Thoracic aorta (tissue), 2 donors: ENCODE measurements at regions not wholly inside any gene's neighbourhood (a gene's known extent, or its start where the extent isn't known, plus 50 kb on each side); places are given as distances from the start of the nearest gene placed in this dataset.

Source experiments
- ATAC-seq: fragments of 150-250 bp; one replicate; pipeline ENCODE4 v1.8.0; 2017; ENCODE audit warnings: low read depth; ENCODE audit not compliant: insufficient number of reproducible peaks, low FRiP score
- DNase-seq: peaks from one replicate; pipeline ENCODE4 v3.0.0-alpha.2; 2020; ENCODE audit warnings: low spot score
- H3K27ac ChIP-seq, 2 donors: fragments of 200-600 bp; sonication (generic); 1 replicate in 1 of 2; 2 replicates in 1 of 2; pipeline ENCODE4 v1.5.1; 2016; ENCODE audit warnings: mild to moderate bottlenecking in 2 of 2, moderate library complexity in 2 of 2
- H3K27me3 ChIP-seq: fragments of 200-600 bp; sonication (generic); replicated peaks from 2 replicates; pipeline ENCODE4 v1.6.0; 2016; ENCODE audit warnings: mild to moderate bottlenecking; ENCODE audit not compliant: insufficient read depth
- H3K36me3 ChIP-seq: fragments of 200-600 bp; sonication (generic); one replicate; pipeline ENCODE4 v1.5.1; 2016
- H3K4me1 ChIP-seq, 2 donors: fragments of 200-600 bp; sonication (generic); 1 replicate in 1 of 2; 2 replicates in 1 of 2; pipeline versions ENCODE4 v1.5.1 to v1.6.0; 2016; ENCODE audit warnings: low read depth in 2 of 2, mild to moderate bottlenecking in 1 of 2; ENCODE audit not compliant: control insufficient read depth in 1 of 2
- H3K4me3 ChIP-seq: fragments of 200-600 bp; sonication (generic); 2 replicates; pipeline ENCODE4 v1.5.1; 2016; ENCODE audit warnings: mild to moderate bottlenecking
- H3K9me3 ChIP-seq: fragments of 200-600 bp; sonication (generic); 2 replicates; pipeline ENCODE4 v1.5.1; 2016
- CTCF ChIP-seq: fragments of 200-600 bp; sonication (generic); IDR thresholded peaks from one replicate; pipeline ENCODE4 v1.5.1; 2019; ENCODE audit warnings: antibody characterized with exemption

DNA sequence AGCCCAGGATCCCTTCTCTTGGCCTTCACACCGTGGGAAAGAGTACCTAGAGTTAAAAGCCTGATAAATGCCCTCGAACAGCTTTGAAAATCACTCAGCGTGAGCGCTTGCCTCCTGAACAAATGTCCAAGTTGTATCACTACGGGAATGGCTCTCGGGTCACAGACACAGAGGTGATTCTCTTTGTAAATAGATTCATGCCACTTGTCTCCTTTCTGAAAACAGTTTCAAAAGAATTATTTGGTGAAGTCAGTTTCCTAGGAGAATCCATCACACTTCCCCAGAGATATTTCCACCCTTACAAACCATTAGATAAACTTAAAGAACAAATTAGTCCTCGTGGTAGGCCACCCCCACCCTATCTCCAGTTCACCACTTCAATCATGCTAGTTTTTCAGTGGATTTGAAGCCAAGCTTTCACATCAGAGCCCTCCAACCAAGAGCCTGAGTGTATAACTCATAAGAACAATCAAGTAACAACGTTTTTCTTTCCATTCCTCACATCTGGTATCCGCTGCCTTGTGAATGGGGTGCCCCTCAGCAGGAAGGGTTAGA lies 132.9 kb downstream of the SLC30A10 start:
- H3K4me1 ChIP-seq: no peaks in the 10 kb centered on the region
- no peaks in the 10 kb centered on the region for H3K9me3 ChIP-seq
- no peaks in the 10 kb centered on the region for H3K36me3 ChIP-seq
- H3K4me3 ChIP-seq: no peak overlapping the region
- no peak overlapping the region for H3K27ac ChIP-seq
- ATAC-seq (no peak), DNase-seq (no peak)
- H3K27me3 ChIP-seq: no peaks in the 10 kb centered on the region
- TF ChIP-seq CTCF: no peak

DNA sequence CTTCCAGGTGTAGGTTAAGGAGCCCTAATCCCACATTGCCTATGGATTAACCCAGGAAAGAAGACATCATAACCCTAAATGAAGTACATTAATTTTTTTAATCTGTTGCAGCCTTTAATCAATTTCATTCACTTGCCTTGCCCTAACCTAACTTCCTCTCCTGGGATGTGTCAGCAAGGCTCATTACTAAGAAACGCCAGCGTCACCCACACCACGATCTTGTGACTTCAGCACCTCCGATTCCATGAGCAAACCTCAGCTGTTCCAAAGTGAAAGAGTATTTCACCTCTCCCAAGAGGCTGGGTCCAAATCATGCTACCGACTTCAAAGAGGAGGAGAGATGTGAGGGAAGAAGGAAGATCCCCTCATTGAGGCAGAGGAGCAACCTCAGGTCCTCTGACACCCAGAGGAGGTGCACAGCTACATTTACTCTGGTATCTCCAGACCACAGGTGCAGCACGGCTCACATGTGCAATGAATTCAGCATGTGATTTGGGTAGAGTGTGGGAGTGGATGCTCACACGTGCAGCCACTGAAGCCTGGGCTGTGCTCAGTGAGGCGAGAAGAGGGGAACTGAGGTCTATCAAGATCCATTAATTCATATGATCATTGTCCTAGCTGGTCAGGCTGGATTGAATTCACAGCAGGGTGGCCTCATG lies 134.1 kb downstream of the SLC30A10 start:
- no peak for TF ChIP-seq CTCF
- no peaks in the 10 kb centered on the region for H3K4me1 ChIP-seq
- DNase-seq (no peak), ATAC-seq (no peak)
- H3K9me3 ChIP-seq: no peaks in the 10 kb centered on the region
- no peaks in the 10 kb centered on the region for H3K27me3 ChIP-seq
- H3K4me3 ChIP-seq: no peak overlapping the region
- H3K36me3 ChIP-seq: no peaks in the 10 kb centered on the region
- no peak overlapping the region for H3K27ac ChIP-seq

- TF ChIP-seq CTCF: no peak
- H3K27ac ChIP-seq: no peak overlapping the region
- H3K4me1 ChIP-seq: no peaks in the 10 kb centered on the region
- H3K27me3 ChIP-seq: no peaks in the 10 kb centered on the region
- no peak for ATAC-seq
- no peak overlapping the region for H3K4me3 ChIP-seq
- H3K9me3 ChIP-seq: no peaks in the 10 kb centered on the region
- DNase-seq: no peak
- no peaks in the 10 kb centered on the region for H3K36me3 ChIP-seq
These were observed 135.9 kb downstream of the SLC30A10 start for GRCh38 chr1:219792337-219793021.

- H3K27me3 ChIP-seq: no peaks in the 10 kb centered on the region
- no peak overlapping the region for H3K27ac ChIP-seq
- no peak overlapping the region for H3K4me3 ChIP-seq
- H3K4me1 ChIP-seq: no peaks in the 10 kb centered on the region
- DNase-seq (no peak), ATAC-seq (no peak)
- H3K36me3 ChIP-seq: no peaks in the 10 kb centered on the region
- no peaks in the 10 kb centered on the region for H3K9me3 ChIP-seq
- no peak for TF ChIP-seq CTCF
These were observed 136.6 kb downstream of the SLC30A10 start for GRCh38 chr1:219791766-219792165.

- H3K4me3 ChIP-seq: no peak overlapping the region
- no peaks in the 10 kb centered on the region for H3K9me3 ChIP-seq
- ATAC-seq: no peak
- H3K27me3 ChIP-seq: no peaks in the 10 kb centered on the region
- H3K27ac ChIP-seq: no peak overlapping the region
- no peak for DNase-seq
- H3K36me3 ChIP-seq: no peaks in the 10 kb centered on the region
- no peak for TF ChIP-seq CTCF
- H3K4me1 ChIP-seq: no peaks in the 10 kb centered on the region
These were observed 137.3 kb downstream of the SLC30A10 start for GRCh38 chr1:219790834-219791615.
